BLaER1 (cell line): ENCODE measurements at regions not wholly inside any gene's neighbourhood (a gene's known extent, or its start where the extent isn't known, plus 50 kb on each side); places are given as distances from the start of the nearest gene placed in this dataset.
A peak's percentile ranks its signal among the peaks of the same experiment; 100 is the strongest.

ENCODE experiments used
- H3K27ac ChIP-seq: shearing (Covaris generic); formaldehyde crosslinking; 2 replicates; pipeline ENCODE4 v1.8.1; 2022
- H3K27me3 ChIP-seq: shearing (Covaris generic); formaldehyde crosslinking; 2 replicates; pipeline ENCODE4 v1.8.1; 2022
- H3K36me3 ChIP-seq: shearing (Covaris generic); formaldehyde crosslinking; 2 replicates; pipeline ENCODE4 v1.8.1; 2022
- H3K4me1 ChIP-seq: shearing (Covaris generic); formaldehyde crosslinking; 2 replicates; pipeline ENCODE4 v1.8.1; 2022
- H3K4me2 ChIP-seq: shearing (Covaris generic); formaldehyde crosslinking; 2 replicates; pipeline ENCODE4 v1.8.1; 2022
- H3K4me3 ChIP-seq: shearing (Covaris generic); formaldehyde crosslinking; 2 replicates; pipeline ENCODE4 v1.8.1; 2022
- H3K9ac ChIP-seq: shearing (Covaris generic); formaldehyde crosslinking; 2 replicates; pipeline ENCODE4 v1.8.1; 2022
- H3K9me3 ChIP-seq: shearing (Covaris generic); formaldehyde crosslinking; 2 replicates; pipeline ENCODE4 v1.8.1; 2022
- H4K20me1 ChIP-seq: shearing (Covaris generic); formaldehyde crosslinking; 2 replicates; pipeline ENCODE4 v1.8.1; 2022
- Cebpa-rat ChIP-seq: shearing (Covaris generic); IDR thresholded peaks from 2 replicates; pipeline ENCODE4 v1.8.1; 2022

DNA sequence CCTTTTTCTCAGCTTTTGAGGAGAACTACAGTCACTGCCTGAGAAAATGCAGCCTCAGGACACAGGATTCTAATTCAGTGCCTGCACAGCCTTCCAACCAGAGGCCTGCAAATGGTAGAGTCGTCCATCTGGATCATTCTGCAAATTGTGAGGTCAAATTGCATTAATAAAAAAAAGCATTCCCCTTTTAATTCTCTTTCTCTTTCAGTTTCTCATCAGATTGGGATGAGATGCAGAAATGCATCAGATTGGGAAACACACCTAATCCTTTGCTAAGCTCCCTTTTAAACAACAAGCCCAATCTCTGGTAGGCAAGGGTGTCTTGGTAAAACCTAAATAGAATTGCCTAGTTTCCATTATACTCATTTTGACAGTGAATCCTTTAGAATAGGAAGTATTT is 838.8 kb downstream of the MAFB start:
- Histone ChIP-seq H3K4me3 (no peak overlapping the region), H3K27me3 (no peaks in the 10 kb centered on the region), H3K27ac (no peak overlapping the region), H3K9ac (no peak overlapping the region), H4K20me1 (no peaks in the 10 kb centered on the region), H3K4me2 (no peak overlapping the region), H3K36me3 (no peaks in the 10 kb centered on the region), H3K9me3 (no peaks in the 10 kb centered on the region), H3K4me1 (no peaks in the 10 kb centered on the region)
- TF ChIP-seq Cebpa-rat: no peak

GRCh38 chr20:39849664-39850063 is 839.4 kb downstream of the MAFB start:
- TF ChIP-seq Cebpa-rat: no peak

GRCh38 chr20:39849171-39849570 is 839.9 kb downstream of the MAFB start:
- no peak for TF ChIP-seq Cebpa-rat
- Histone ChIP-seq H3K9ac (no peak overlapping the region), H3K4me2 (no peak overlapping the region), H3K9me3 (no peaks in the 10 kb centered on the region), H3K27me3 (no peaks in the 10 kb centered on the region), H3K4me1 (no peaks in the 10 kb centered on the region), H3K4me3 (no peak overlapping the region), H4K20me1 (no peaks in the 10 kb centered on the region), H3K36me3 (no peaks in the 10 kb centered on the region), H3K27ac (no peak overlapping the region)

More at GRCh38 chr20:39849664-39850063, 839.4 kb downstream of the MAFB start:
- no peaks in the 10 kb centered on the region for H4K20me1 ChIP-seq
- no peak overlapping the region for H3K4me3 ChIP-seq
- no peaks in the 10 kb centered on the region for H3K9me3 ChIP-seq
- no peak overlapping the region for H3K4me2 ChIP-seq
- H3K27me3 ChIP-seq: no peaks in the 10 kb centered on the region
- no peaks in the 10 kb centered on the region for H3K4me1 ChIP-seq
- H3K27ac ChIP-seq: no peak overlapping the region
- H3K9ac ChIP-seq: no peak overlapping the region
- H3K36me3 ChIP-seq: no peaks in the 10 kb centered on the region

DNA sequence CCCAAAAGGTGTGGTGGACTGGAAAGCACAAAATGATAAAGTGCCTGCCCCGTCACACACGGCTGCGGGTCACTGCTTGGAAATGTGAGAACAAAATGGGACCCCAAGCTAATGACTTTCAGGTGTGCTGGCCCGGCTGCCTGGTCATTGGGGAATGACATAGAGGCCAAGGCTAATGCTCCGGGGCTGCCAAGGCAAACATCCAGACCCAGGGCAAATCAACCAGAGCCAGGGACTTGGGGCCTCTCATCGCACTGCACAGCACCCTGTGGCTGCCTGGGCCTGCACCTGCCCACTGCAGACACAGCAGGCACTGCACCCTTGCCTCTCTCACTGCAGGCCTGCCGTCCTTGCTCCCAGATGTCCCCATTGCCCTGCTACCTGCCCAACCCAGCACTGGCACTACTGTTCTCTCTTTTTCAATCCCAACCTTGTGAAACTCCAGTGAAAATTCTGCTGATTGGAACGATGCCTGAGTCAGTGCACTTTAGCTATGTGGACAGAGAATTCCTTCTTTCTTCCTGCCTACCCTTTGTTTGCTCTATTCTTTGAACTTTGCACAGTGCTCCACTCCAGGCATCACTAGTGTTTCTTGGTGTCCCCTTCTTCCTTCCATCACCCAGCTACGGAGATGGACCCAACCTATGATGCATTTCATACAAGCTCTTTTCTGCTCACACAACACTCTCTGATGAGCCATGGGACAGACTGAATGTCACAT is 849.5 kb downstream of the MAFB start:
- Histone ChIP-seq H3K4me1 (no peaks in the 10 kb centered on the region), H3K9me3 (no peaks in the 10 kb centered on the region), H3K27me3 (no peaks in the 10 kb centered on the region), H3K27ac (no peak overlapping the region), H3K4me2 (no peak overlapping the region), H3K4me3 (no peak overlapping the region), H4K20me1 (no peaks in the 10 kb centered on the region), H3K9ac (no peak overlapping the region), H3K36me3 (no peaks in the 10 kb centered on the region)
- no peak for TF ChIP-seq Cebpa-rat

GRCh38 chr20:39837561-39837960 is 851.5 kb downstream of the MAFB start:
- Histone ChIP-seq H3K4me3 (no peak overlapping the region), H3K9me3 (no peaks in the 10 kb centered on the region)

DNA sequence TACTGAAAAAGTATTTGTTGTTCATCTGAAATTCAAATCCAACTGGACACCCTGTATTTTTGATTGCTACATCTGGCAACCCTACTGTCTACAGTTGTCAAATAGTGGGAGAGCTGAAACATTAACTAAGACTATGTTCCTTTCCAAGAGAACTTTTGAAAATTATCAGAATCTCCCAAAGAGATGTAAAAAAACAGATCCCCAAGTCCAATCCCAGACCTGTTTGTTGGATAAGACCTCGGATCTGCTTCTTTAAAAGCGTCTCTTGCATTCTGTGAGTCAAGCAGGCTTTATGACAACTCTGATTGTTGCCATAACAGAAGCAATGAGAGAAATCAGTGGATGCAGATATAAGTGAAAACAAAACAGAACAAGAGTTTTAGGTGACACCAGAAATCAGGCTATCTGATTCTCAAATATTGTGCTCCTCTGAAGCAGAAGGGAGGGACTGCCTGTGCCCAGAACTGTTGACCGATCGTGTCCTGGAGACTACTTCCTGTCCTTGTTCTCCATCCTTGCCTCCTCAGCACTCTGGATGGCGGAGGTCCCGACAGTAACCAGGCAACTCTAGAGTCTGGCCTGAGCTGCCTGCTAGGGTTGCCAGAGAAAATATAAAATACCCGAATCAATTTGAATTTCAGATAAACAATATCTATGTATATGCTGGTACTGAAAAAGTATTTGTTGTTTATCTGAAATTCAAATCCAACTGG is 853.8 kb downstream of the MAFB start:
- Histone ChIP-seq H3K4me3 (no peak overlapping the region), H3K4me1 (no peaks in the 10 kb centered on the region), H3K9ac (no peak overlapping the region), H3K4me2 (no peak overlapping the region), H3K9me3 (no peaks in the 10 kb centered on the region), H3K27ac (no peak overlapping the region), H3K36me3 (no peaks in the 10 kb centered on the region), H3K27me3 (no peaks in the 10 kb centered on the region), H4K20me1 (no peaks in the 10 kb centered on the region)
- TF ChIP-seq Cebpa-rat: no peak

More at GRCh38 chr20:39837561-39837960, 851.5 kb downstream of the MAFB start:
- Histone ChIP-seq H3K9ac (no peak overlapping the region), H3K27ac (no peak overlapping the region), H3K4me1 (no peaks in the 10 kb centered on the region), H4K20me1 (no peaks in the 10 kb centered on the region), H3K4me2 (no peak overlapping the region), H3K27me3 (no peaks in the 10 kb centered on the region), H3K36me3 (no peaks in the 10 kb centered on the region)
- no peak for TF ChIP-seq Cebpa-rat

GRCh38 chr20:39830903-39831302 is 858.1 kb downstream of the MAFB start:
- no peaks in the 10 kb centered on the region for H3K36me3 ChIP-seq
- H3K4me3 ChIP-seq: no peak overlapping the region
- no peak for TF ChIP-seq Cebpa-rat
- H3K4me2 ChIP-seq: no peak overlapping the region
- H3K4me1 ChIP-seq: peaks cover 8% of the 10 kb centered on the region
- no peaks in the 10 kb centered on the region for H3K9me3 ChIP-seq
- no peak overlapping the region for H3K27ac ChIP-seq
- H3K27me3 ChIP-seq: no peaks in the 10 kb centered on the region
- no peak overlapping the region for H3K9ac ChIP-seq
- H4K20me1 ChIP-seq: no peaks in the 10 kb centered on the region

DNA sequence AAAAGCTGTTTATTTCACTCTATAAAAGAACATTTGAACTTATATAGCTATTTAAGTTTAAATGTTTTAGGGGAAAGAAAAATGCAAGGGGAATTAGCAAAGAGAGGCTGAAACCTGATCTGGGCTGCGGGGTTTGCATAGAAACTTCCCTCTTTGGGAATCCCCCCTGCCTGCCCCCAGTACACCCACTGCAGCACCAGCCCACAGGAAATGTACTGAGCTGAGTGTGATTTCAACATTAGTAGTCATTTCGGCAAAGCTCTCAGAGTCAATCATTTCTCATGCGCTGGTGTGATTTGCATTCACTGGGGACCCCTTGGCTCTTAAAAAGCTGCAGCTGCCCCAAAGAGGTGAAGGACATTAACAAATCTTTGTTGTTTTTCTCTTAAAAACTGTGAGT is 859.4 kb downstream of the MAFB start:
- Histone ChIP-seq H4K20me1 (no peaks in the 10 kb centered on the region), H3K4me3 (no peak overlapping the region), H3K4me1 (peaks cover 14% of the 10 kb centered on the region), H3K36me3 (no peaks in the 10 kb centered on the region), H3K9me3 (no peaks in the 10 kb centered on the region), H3K27me3 (no peaks in the 10 kb centered on the region), H3K27ac (no peak overlapping the region), H3K4me2 (no peak overlapping the region), H3K9ac (no peak overlapping the region)
- no peak for TF ChIP-seq Cebpa-rat

- no peaks in the 10 kb centered on the region for H3K27me3 ChIP-seq
- no peaks in the 10 kb centered on the region for H3K9me3 ChIP-seq
- no peaks in the 10 kb centered on the region for H4K20me1 ChIP-seq
- no peak overlapping the region for H3K4me2 ChIP-seq
- peaks cover 14% of the 10 kb centered on the region for H3K4me1 ChIP-seq
- H3K9ac ChIP-seq: no peak overlapping the region
- no peak overlapping the region for H3K27ac ChIP-seq
- no peaks in the 10 kb centered on the region for H3K36me3 ChIP-seq
- H3K4me3 ChIP-seq: no peak overlapping the region
- TF ChIP-seq Cebpa-rat: no peak
These were observed 859.8 kb downstream of the MAFB start for GRCh38 chr20:39829256-39829655.

GRCh38 chr20:39825950-39826349 is 863.1 kb downstream of the MAFB start:
- no peak overlapping the region for H3K27ac ChIP-seq
- H3K27me3 ChIP-seq: no peaks in the 10 kb centered on the region
- no peaks in the 10 kb centered on the region for H3K9me3 ChIP-seq
- TF ChIP-seq Cebpa-rat: no peak
- H3K4me2 ChIP-seq: peak overlapping the region; percentile 41
- H3K4me3 ChIP-seq: no peak overlapping the region
- no peaks in the 10 kb centered on the region for H4K20me1 ChIP-seq
- H3K9ac ChIP-seq: no peak overlapping the region
- peaks cover 14% of the 10 kb centered on the region for H3K4me1 ChIP-seq
- H3K36me3 ChIP-seq: no peaks in the 10 kb centered on the region
